HUES64 (cell line): ENCODE measurements at regions not wholly inside any gene's neighbourhood (a gene's known extent, or its start where the extent isn't known, plus 50 kb on each side); places are given as distances from the start of the nearest gene placed in this dataset.
"Not testable (repeated sequence)": the region's sequence is repeated elsewhere in the genome, so short reads cannot be mapped to it uniquely, and the experiment has no call there.

Source experiments
- H3K27ac ChIP-seq: 2 replicates; pipeline ENCODE4 v1.7.0; 2013; ENCODE audit warnings: low read depth, low read length, inconsistent platforms
- H3K27me3 ChIP-seq: 2 replicates; pipeline ENCODE4 v1.6.1; 2013; ENCODE audit warnings: mild to moderate bottlenecking, low read length; ENCODE audit not compliant: insufficient read depth
- H3K36me3 ChIP-seq: 2 replicates; pipeline ENCODE4 v1.6.1; 2013; ENCODE audit warnings: mild to moderate bottlenecking, low read length; ENCODE audit not compliant: insufficient read depth
- H3K4me1 ChIP-seq: 2 replicates; pipeline ENCODE4 v1.6.1; 2013; ENCODE audit warnings: mild to moderate bottlenecking, low read length, moderate library complexity; ENCODE audit not compliant: insufficient read depth
- H3K4me3 ChIP-seq: 2 replicates; pipeline ENCODE4 v1.5.1; 2013; ENCODE audit warnings: mild to moderate bottlenecking, low read length, moderate library complexity
- H3K9ac ChIP-seq: 2 replicates; pipeline ENCODE4 v1.6.1; 2013; ENCODE audit warnings: mild to moderate bottlenecking, low read depth, low read length
- H3K9me3 ChIP-seq: 2 replicates; pipeline ENCODE4 v1.6.1; 2013; ENCODE audit warnings: low read depth, low read length; ENCODE audit not compliant: insufficient read depth
- WGBS: fragments of 150-250, 120-280 bp; methylation state at CpG from one replicate; pipeline ENCODE4 v1.1.7; 2013; ENCODE audit warnings: missing lambda C conversion rate; 5-methylcytosine and 5-hydroxymethylcytosine counted together

GRCh38 chr5:136447576-136447975 is 82.2 kb upstream of the TRPC7 start:
- H3K36me3 ChIP-seq = not testable (repeated sequence)

GRCh38 chr5:136446565-136446964 is 81.2 kb upstream of the TRPC7 start:
- no peak overlapping the region for H3K9ac ChIP-seq
- no peaks in the 10 kb centered on the region for H3K27me3 ChIP-seq
- H3K27ac ChIP-seq = no peak overlapping the region
- peaks cover 12% of the 10 kb centered on the region; the same call in 1 of the 2 replicates for H3K9me3 ChIP-seq
- H3K36me3 ChIP-seq = no peaks in the 10 kb centered on the region
- no peak overlapping the region for H3K4me3 ChIP-seq
- 96% methylated on average over 6 of the region's 6 CpGs for WGBS
- peaks cover 10% of the 10 kb centered on the region; the same call in 1 of the 2 replicates for H3K4me1 ChIP-seq

More at GRCh38 chr5:136447576-136447975, 82.2 kb upstream of the TRPC7 start:
- H3K4me3 ChIP-seq, H3K9ac ChIP-seq, H3K27ac ChIP-seq, H3K27me3 ChIP-seq: not testable (repeated sequence)
- 100% methylated on average over 1 of the region's 2 CpGs for WGBS
- H3K9me3 ChIP-seq = peaks cover 12% of the 10 kb centered on the region; the same call in 1 of the 2 replicates
- H3K4me1 ChIP-seq = peaks cover 10% of the 10 kb centered on the region; the same call in 1 of the 2 replicates

- H3K4me3 ChIP-seq, H3K27me3 ChIP-seq, H3K27ac ChIP-seq, H3K36me3 ChIP-seq, H3K9ac ChIP-seq: not testable (repeated sequence)
- Histone ChIP-seq H3K9me3 (peaks cover 12% of the 10 kb centered on the region; the same call in 1 of the 2 replicates), H3K4me1 (peaks cover 10% of the 10 kb centered on the region; the same call in 1 of the 2 replicates)
- WGBS = 97% methylated on average over 12 of the region's 12 CpGs
Measured at GRCh38 chr5:136444099-136444498, 78.8 kb upstream of the TRPC7 start.

- H3K9me3 ChIP-seq = peaks cover 7% of the 10 kb centered on the region; the same call in 1 of the 2 replicates
- no peaks in the 10 kb centered on the region for H3K4me1 ChIP-seq
- no peak overlapping the region for H3K4me3 ChIP-seq
- H3K27ac ChIP-seq = no peak overlapping the region
- no peaks in the 10 kb centered on the region for H3K27me3 ChIP-seq
- H3K36me3 ChIP-seq = no peaks in the 10 kb centered on the region
- H3K9ac ChIP-seq = no peak overlapping the region
Measured at GRCh38 chr5:136439367-136439766, 74.0 kb upstream of the TRPC7 start.

GRCh38 chr5:136435946-136436543 is 70.7 kb upstream of the TRPC7 start:
- Histone ChIP-seq H3K27ac (no peak overlapping the region), H3K27me3 (no peaks in the 10 kb centered on the region), H3K9ac (no peak overlapping the region), H3K9me3 (no peaks in the 10 kb centered on the region), H3K36me3 (no peaks in the 10 kb centered on the region), H3K4me1 (no peaks in the 10 kb centered on the region), H3K4me3 (no peak overlapping the region)
- 96% methylated on average over 6 of the region's 6 CpGs for WGBS

- no peaks in the 10 kb centered on the region for H3K4me1 ChIP-seq
- H3K4me3 ChIP-seq = no peak overlapping the region
- H3K27me3 ChIP-seq = no peaks in the 10 kb centered on the region
- 93% methylated on average over 3 of the region's 3 CpGs for WGBS
- H3K27ac ChIP-seq = no peak overlapping the region
- H3K9me3 ChIP-seq = no peaks in the 10 kb centered on the region
- H3K36me3 ChIP-seq = no peaks in the 10 kb centered on the region
- H3K9ac ChIP-seq = no peak overlapping the region
Measured at GRCh38 chr5:136434795-136435194, 69.5 kb upstream of the TRPC7 start.

- no peaks in the 10 kb centered on the region for H3K36me3 ChIP-seq
- no peaks in the 10 kb centered on the region for H3K9me3 ChIP-seq
- 89% methylated on average over 2 of the region's 2 CpGs for WGBS
- no peaks in the 10 kb centered on the region for H3K27me3 ChIP-seq
- H3K27ac ChIP-seq = no peak overlapping the region
- H3K4me1 ChIP-seq = no peaks in the 10 kb centered on the region
- H3K4me3 ChIP-seq = no peak overlapping the region
- no peak overlapping the region for H3K9ac ChIP-seq
Measured at GRCh38 chr5:136432705-136433104, 67.4 kb upstream of the TRPC7 start.

- Histone ChIP-seq H3K4me3 (no peak overlapping the region), H3K27me3 (no peaks in the 10 kb centered on the region), H3K27ac (no peak overlapping the region), H3K4me1 (0 out of 2 replicates have a peak, but pooled peaks cover 5% of the 10 kb centered on the region), H3K9ac (no peak overlapping the region), H3K9me3 (no peaks in the 10 kb centered on the region), H3K36me3 (no peaks in the 10 kb centered on the region)
Measured at GRCh38 chr5:136430081-136430480, 64.7 kb upstream of the TRPC7 start.

- Histone ChIP-seq H3K27ac (no peak overlapping the region), H3K9ac (no peak overlapping the region), H3K4me1 (0 out of 2 replicates have a peak, but pooled peaks cover 6% of the 10 kb centered on the region), H3K9me3 (no peaks in the 10 kb centered on the region), H3K36me3 (no peaks in the 10 kb centered on the region), H3K27me3 (no peaks in the 10 kb centered on the region), H3K4me3 (no peak overlapping the region)
- 81% methylated on average over 2 of the region's 2 CpGs for WGBS
Measured at GRCh38 chr5:136427426-136427825, 62.1 kb upstream of the TRPC7 start.

- Histone ChIP-seq H3K36me3 (no peaks in the 10 kb centered on the region), H3K9me3 (no peaks in the 10 kb centered on the region), H3K9ac (no peak overlapping the region), H3K27ac (no peak overlapping the region), H3K4me3 (no peak overlapping the region), H3K27me3 (no peaks in the 10 kb centered on the region), H3K4me1 (peaks cover 7% of the 10 kb centered on the region; the same call in 1 of the 2 replicates)
- 92% methylated on average over 3 of the region's 3 CpGs for WGBS
Measured at GRCh38 chr5:136425921-136426320, 60.6 kb upstream of the TRPC7 start.

- Histone ChIP-seq H3K27me3 (no peaks in the 10 kb centered on the region), H3K9me3 (no peaks in the 10 kb centered on the region), H3K36me3 (no peaks in the 10 kb centered on the region), H3K4me1 (peaks cover 16% of the 10 kb centered on the region), H3K9ac (no peak overlapping the region), H3K27ac (no peak overlapping the region), H3K4me3 (no peak overlapping the region)
- 61% methylated on average over 11 of the region's 11 CpGs for WGBS
Measured at GRCh38 chr5:136424835-136425584, 59.7 kb upstream of the TRPC7 start.
